H1 (cell line): ENCODE measurements at regions not wholly inside any gene's neighbourhood (a gene's known extent, or its start where the extent isn't known, plus 50 kb on each side); places are given as distances from the start of the nearest gene placed in this dataset.

Source experiments
- BRCA1 ChIP-seq: IDR thresholded peaks from 2 replicates; pipeline ENCODE4 v1.6.1; 2012; ENCODE audit warnings: low read depth, low read length, improper control_type of control experiment
- CHD7 ChIP-seq: fragments of 300-600 bp; sonication (generic); IDR thresholded peaks from 2 replicates; pipeline ENCODE4 v1.7.1; 2012; ENCODE audit warnings: low read length, moderate library complexity, mild to moderate bottlenecking, inconsistent platforms; ENCODE audit not compliant: insufficient replicate concordance
- EZH2 ChIP-seq: fragments of 200-600 bp; sonication (generic); IDR thresholded peaks from 2 replicates; pipeline ENCODE4 v1.7.1; 2012; ENCODE audit warnings: low read depth, mild to moderate bottlenecking, moderate library complexity, low read length, inconsistent platforms; ENCODE audit not compliant: severe bottlenecking
- GABPA ChIP-seq: IDR thresholded peaks from 2 replicates; pipeline ENCODE4 v1.6.1; 2011; ENCODE audit warnings: mild to moderate bottlenecking, low read length, moderate library complexity, borderline replicate concordance; ENCODE audit not compliant: insufficient read depth
- HDAC2 ChIP-seq, 2 experiments: fragments of 300-600 bp in 1 of 2; sonication (generic) in 1 of 2; IDR thresholded peaks; 2 replicates each; pipeline ENCODE4 v1.6.1; 2011 to 2012; ENCODE audit warnings: low read depth in 2 of 2, low read length in 2 of 2, mild to moderate bottlenecking in 2 of 2, moderate library complexity in 2 of 2, borderline replicate concordance in 1 of 2, inconsistent platforms in 1 of 2
- KDM1A ChIP-seq: fragments of 200-600, 300-600 bp; sonication (generic); IDR thresholded peaks from 2 replicates; pipeline ENCODE4 v1.7.1; 2016; ENCODE audit warnings: mild to moderate bottlenecking, low read length, borderline replicate concordance
- NANOG ChIP-seq: IDR thresholded peaks from 2 replicates; pipeline ENCODE4 v1.6.1; 2011; ENCODE audit warnings: low read length, low read depth, mild to moderate bottlenecking, inconsistent platforms; ENCODE audit not compliant: insufficient read depth, poor library complexity, severe bottlenecking
- POLR2A ChIP-seq, 2 experiments: IDR thresholded peaks; 1 replicate in 1 of 2; 2 replicates in 1 of 2; pipeline ENCODE4 v1.6.1; 2011; ENCODE audit warnings: low read depth in 2 of 2, low read length in 2 of 2, mild to moderate bottlenecking in 2 of 2; ENCODE audit errors: control extremely low read depth in 1 of 2
- RNF2 ChIP-seq: fragments of 200-900, 300-1000 bp; sonication (generic); IDR thresholded peaks from 2 replicates; pipeline ENCODE4 v1.7.1; 2016; ENCODE audit warnings: borderline replicate concordance, low read depth, mild to moderate bottlenecking, antibody characterized with exemption, low read length; ENCODE audit not compliant: poor library complexity, severe bottlenecking; ENCODE audit errors: missing control alignments
- SRF ChIP-seq: IDR thresholded peaks from 2 replicates; pipeline ENCODE4 v1.6.1; 2011; ENCODE audit warnings: mild to moderate bottlenecking, low read depth, low read length, moderate library complexity
- TBP ChIP-seq: IDR thresholded peaks from 2 replicates; pipeline ENCODE4 v1.6.1; 2011; ENCODE audit warnings: low read depth, low read length, improper control_type of control experiment

- TF ChIP-seq CHD7 (no peak), BRCA1 (no peak), GABPA (no peak), HDAC2 (IDR thresholded peaks at IDR 0.05; ENCODE audit: borderline replicate concordance in 1 of 2, low read depth in 2 of 2, low read length in 2 of 2) (no peak), EZH2 (no peak), TBP (no peak), RNF2 (no peak), SRF (no peak), NANOG (no peak), POLR2A (IDR thresholded peaks at IDR 0.05; ENCODE audit: control extremely low read depth in 1 of 2, low read depth in 2 of 2, low read length in 2 of 2) (no peak), KDM1A (no peak)
Measured at GRCh38 chr6:27111743-27112142, 135.8 kb upstream of the PRSS16 start (continued).
